GM12874 (cell line): ENCODE measurements at regions not wholly inside any gene's neighbourhood (a gene's known extent, or its start where the extent isn't known, plus 50 kb on each side); places are given as distances from the start of the nearest gene placed in this dataset.

Experiments
- TF ChIP-seq, protein P1 (sequence below): IDR thresholded peaks from 2 replicates; pipeline ENCODE4 v1.5.1; 2011; ENCODE audit warnings: low read depth, mild to moderate bottlenecking, control low read depth, low read length, moderate library complexity; ENCODE audit not compliant: insufficient read depth

DNA sequence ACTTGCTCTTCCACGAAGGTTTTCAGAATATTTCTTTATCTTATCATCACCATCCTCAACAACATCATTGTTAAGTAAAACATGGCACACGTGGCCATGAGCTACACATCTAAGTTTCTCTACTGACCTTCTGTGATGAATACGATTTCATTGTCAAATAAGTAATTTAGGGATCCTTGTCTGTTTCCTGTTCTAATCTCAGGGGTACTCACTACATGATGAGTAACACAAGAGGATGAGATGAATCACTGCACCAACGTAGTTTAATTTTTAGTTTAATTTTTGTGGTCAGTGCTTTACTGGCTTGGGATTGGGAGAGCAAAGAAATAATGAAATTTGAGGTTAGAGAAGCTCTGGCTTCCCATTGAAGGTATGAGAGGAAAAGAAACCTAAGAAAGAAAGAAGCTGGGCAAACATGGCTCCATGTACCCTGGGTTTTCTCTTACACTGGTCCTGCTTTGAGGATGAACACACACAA lies 461.9 kb upstream of the KLF6 start:
- TF ChIP-seq, protein P1, sequence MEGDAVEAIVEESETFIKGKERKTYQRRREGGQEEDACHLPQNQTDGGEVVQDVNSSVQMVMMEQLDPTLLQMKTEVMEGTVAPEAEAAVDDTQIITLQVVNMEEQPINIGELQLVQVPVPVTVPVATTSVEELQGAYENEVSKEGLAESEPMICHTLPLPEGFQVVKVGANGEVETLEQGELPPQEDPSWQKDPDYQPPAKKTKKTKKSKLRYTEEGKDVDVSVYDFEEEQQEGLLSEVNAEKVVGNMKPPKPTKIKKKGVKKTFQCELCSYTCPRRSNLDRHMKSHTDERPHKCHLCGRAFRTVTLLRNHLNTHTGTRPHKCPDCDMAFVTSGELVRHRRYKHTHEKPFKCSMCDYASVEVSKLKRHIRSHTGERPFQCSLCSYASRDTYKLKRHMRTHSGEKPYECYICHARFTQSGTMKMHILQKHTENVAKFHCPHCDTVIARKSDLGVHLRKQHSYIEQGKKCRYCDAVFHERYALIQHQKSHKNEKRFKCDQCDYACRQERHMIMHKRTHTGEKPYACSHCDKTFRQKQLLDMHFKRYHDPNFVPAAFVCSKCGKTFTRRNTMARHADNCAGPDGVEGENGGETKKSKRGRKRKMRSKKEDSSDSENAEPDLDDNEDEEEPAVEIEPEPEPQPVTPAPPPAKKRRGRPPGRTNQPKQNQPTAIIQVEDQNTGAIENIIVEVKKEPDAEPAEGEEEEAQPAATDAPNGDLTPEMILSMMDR: no peak

DNA sequence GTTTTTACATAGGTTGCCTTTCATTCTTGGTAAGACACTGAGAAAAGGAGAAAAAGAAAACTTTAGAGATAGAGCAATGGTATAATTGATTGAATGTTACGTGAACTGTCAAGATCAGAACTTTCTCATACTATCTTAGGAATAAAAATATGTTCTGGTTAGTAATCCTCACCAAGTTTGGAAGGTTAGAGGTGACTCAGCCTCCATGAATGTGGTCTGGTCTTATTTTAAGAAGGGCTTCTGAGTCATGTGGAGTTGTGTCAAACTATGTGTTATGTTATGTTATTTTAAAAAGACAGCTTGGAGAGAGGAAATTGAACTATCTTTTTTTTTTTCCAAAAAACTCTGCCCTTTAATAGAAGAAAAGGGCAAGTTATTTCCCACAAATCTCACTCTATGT lies 458.6 kb upstream of the KLF6 start:
- TF ChIP-seq, protein P1: no peak

DNA sequence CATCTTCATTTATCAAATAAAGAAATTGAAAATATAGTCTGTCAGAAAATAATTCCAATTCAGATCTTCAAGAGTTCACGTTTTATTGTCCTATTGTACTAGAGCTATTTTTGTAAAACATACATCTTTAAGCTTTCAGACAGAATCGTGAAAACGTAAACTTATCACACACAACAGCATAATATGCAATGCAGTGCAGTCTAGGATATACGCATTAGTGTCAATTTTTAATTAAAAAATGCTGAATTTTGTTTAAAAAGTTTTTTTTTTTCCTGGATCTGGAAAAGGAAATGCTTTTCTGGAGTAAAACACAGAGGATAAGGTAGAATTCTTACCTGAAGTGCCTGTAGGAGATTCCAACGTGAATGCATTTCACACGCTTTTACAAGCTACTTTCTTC lies 458.2 kb upstream of the KLF6 start:
- TF ChIP-seq, protein P1: no peak

DNA sequence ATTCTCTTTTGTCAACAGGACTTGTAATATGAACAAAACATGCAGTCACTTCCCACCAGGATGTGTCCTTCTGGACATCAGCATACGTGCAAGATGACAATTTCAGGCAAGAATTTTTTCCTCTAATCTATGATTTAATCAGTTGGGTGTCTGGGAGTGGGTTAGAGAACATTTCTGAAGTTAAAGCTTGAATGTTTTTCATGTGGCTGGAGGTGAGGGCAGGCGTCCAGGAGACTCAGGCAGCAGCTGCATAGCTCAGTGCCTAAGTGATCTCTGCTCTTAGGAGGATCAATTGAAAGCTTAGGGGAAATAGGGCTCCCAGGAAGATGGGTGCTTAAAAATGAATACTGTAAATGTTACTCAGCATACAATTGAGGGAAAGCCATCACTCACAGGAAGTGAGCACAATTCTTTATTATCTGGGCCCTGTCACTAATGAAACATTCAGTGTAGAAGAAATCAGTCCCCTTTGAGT lies 457.6 kb upstream of the KLF6 start:
- TF ChIP-seq, protein P1: no peak

DNA sequence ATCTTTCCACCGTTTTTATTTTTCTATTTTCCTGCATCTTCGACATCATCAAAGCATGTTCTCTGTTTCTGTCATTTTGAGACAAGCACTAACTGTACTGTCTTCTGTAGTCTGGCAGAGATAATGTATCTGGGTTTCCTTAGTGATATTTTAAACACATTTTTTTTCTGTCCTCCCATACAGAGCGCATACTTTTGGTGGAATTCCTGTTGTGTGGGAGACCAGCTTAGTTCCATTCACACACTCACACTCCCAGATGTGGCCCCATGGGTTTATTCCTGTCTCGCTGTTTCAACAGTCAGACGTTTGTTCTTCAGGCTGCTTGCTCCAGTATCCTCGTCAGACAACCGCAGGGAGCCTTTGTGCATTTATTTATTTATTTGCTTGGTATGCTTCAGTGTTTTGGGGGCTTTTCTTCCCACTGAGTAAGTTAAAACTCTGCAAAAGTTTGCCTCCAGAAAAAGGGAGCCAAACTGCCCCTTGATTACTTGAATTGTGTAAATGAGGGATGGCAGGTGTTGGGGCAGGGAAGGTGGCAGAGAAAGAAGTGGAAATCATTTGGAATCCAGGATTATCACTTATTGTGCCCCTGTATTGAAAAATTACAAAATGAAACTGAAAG lies 456.8 kb upstream of the KLF6 start:
- TF ChIP-seq, protein P1: no peak

DNA sequence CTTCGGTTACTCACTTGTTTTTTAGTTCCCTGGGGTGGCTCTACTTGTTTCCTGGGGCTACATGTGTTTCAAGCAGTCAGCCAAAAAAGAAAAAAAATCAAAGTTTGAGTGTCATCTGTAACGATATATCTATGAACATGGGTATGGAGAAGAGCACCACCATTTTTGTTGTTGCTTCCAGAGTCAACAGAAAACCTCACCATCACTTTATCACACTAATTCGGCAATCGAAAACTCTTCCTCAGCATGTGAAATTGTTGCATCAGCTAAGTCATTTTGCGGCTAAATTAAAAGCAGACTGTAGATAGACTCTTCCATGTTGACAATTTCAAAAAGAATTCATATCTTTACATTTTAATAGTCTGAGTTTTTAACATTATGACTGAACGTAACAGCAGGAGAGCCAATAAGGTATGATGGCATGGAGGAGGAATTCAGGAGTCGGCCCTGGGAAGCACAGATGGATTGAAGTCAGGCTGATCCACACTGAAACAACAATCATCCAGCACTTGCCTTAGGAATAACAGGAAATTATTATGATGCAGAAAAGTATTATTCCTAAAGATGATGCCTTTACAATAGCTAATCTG lies 455.7 kb upstream of the KLF6 start:
- TF ChIP-seq, protein P1: no peak

DNA sequence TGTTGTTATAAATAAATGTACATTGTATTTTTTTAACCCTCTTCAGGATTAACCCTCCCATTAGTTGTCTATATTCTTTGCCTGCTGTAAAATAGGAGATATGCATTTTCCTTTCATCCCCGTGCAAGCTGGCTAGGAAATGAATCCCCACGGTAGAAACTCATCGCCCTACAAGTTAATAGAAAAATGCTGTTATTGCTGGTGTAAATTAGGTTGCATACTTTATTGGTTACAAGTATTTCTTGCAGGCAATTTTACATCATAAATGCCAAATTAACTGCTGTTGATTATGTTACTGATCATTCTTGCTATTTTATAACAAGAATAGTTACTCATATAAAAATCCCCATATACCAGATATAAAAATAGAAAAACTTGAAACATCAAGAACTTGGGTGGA lies 454.2 kb upstream of the KLF6 start:
- TF ChIP-seq, protein P1: no peak
